KMS-11 (cell line): ENCODE measurements at regions not wholly inside any gene's neighbourhood (a gene's known extent, or its start where the extent isn't known, plus 50 kb on each side); places are given as distances from the start of the nearest gene placed in this dataset.

Experiments
- H2AFZ ChIP-seq: fragments of 200-600 bp; sonication (generic); 2 replicates; pipeline ENCODE4 v1.6.1; 2016; ENCODE audit warnings: antibody characterized with exemption, mixed run types, low read depth
- H3K27ac ChIP-seq: fragments of 200-600 bp; sonication (generic); 2 replicates; pipeline ENCODE4 v1.6.1; 2016; ENCODE audit warnings: mild to moderate bottlenecking, mixed run types
- H3K27me3 ChIP-seq: fragments of 200-600 bp; sonication (generic); 2 replicates; pipeline ENCODE4 v1.6.1; 2017; ENCODE audit warnings: mild to moderate bottlenecking, low read depth, mixed run types, moderate library complexity; ENCODE audit not compliant: insufficient read depth
- H3K36me3 ChIP-seq: fragments of 200-600 bp; sonication (generic); 2 replicates; pipeline ENCODE4 v1.6.1; 2017; ENCODE audit warnings: mild to moderate bottlenecking, mixed run types; ENCODE audit not compliant: insufficient read depth
- H3K4me1 ChIP-seq: fragments of 200-600 bp; sonication (generic); 2 replicates; pipeline ENCODE4 v1.6.1; 2016; ENCODE audit warnings: mild to moderate bottlenecking, low read depth, mixed run types; ENCODE audit not compliant: poor library complexity, severe bottlenecking
- H3K4me2 ChIP-seq: fragments of 200-600 bp; sonication (generic); 2 replicates; pipeline ENCODE4 v1.7.0; 2016; ENCODE audit warnings: mild to moderate bottlenecking, mixed run types
- H3K4me3 ChIP-seq: fragments of 200-600 bp; sonication (generic); IDR thresholded peaks from 2 replicates; pipeline ENCODE4 v1.6.1; 2017; ENCODE audit warnings: low read depth, low read length, mixed read lengths; ENCODE audit not compliant: insufficient read depth
- H3K79me2 ChIP-seq: fragments of 200-600 bp; sonication (generic); 2 replicates; pipeline ENCODE4 v1.6.1; 2016; ENCODE audit warnings: low read depth, mixed run types; ENCODE audit not compliant: insufficient read depth
- H3K9ac ChIP-seq: fragments of 200-600 bp; sonication (generic); 2 replicates; pipeline ENCODE4 v1.6.1; 2016; ENCODE audit warnings: mild to moderate bottlenecking, mixed run types
- H4K20me1 ChIP-seq: fragments of 200-600 bp; sonication (generic); 2 replicates; pipeline ENCODE4 v1.6.1; 2016; ENCODE audit warnings: mild to moderate bottlenecking, mixed run types; ENCODE audit not compliant: insufficient read depth
- TF ChIP-seq, protein P1 (sequence below): fragments of 200-600 bp; sonication (generic); conservative IDR thresholded peaks from 2 replicates; pipeline ENCODE4 v1.6.1; 2017; ENCODE audit warnings: low read depth, mild to moderate bottlenecking, antibody characterized with exemption, low read length, moderate library complexity, mixed read lengths

DNA sequence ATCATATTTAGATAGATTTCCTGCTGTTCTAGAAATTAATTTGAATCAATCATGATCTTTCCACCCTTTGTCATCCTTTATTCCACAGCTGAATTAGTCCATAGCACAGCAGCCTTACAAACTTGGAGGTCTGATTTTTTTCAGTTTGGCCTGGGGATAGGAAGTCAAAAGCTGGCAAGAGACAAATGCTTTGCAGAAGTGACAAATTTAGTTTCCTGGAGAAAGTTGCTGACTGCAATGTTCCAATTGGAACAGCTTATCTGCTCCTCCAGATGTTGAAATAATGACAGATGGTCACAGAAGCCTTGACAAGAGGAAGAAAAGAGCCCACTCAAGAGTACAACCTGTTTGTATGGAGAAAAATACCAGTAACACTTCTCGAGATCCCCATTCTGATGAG is 1276.1 kb upstream of the CDH8 start:
- Histone ChIP-seq H3K9ac (no peak overlapping the region), H3K36me3 (no peaks in the 10 kb centered on the region), H2AFZ (no peak overlapping the region), H3K27me3 (no peaks in the 10 kb centered on the region), H3K4me1 (no peaks in the 10 kb centered on the region), H3K79me2 (no peaks in the 10 kb centered on the region), H3K27ac (no peak overlapping the region), H3K4me3 (no peak overlapping the region), H4K20me1 (no peaks in the 10 kb centered on the region), H3K4me2 (no peak overlapping the region)
- TF ChIP-seq, protein P1, sequence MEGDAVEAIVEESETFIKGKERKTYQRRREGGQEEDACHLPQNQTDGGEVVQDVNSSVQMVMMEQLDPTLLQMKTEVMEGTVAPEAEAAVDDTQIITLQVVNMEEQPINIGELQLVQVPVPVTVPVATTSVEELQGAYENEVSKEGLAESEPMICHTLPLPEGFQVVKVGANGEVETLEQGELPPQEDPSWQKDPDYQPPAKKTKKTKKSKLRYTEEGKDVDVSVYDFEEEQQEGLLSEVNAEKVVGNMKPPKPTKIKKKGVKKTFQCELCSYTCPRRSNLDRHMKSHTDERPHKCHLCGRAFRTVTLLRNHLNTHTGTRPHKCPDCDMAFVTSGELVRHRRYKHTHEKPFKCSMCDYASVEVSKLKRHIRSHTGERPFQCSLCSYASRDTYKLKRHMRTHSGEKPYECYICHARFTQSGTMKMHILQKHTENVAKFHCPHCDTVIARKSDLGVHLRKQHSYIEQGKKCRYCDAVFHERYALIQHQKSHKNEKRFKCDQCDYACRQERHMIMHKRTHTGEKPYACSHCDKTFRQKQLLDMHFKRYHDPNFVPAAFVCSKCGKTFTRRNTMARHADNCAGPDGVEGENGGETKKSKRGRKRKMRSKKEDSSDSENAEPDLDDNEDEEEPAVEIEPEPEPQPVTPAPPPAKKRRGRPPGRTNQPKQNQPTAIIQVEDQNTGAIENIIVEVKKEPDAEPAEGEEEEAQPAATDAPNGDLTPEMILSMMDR: no peak

DNA sequence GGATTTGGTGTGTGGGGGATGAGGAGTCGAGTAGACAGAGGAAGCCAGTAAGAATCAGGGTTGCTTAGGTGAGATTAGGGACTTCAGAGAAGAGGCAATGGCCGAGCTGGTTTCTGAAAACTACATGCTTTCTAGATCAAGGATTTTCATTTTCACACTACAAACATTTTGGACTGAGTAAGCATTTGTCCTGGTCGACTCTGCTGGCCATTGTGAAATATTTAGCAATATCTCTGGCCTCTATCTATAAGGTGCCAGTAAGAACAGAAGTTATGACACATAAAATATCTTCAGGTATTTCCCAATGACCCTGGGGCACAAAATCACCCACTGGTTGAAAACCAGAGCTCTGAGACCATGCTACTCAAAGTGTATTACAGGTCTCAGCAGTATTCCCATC is 1275.1 kb upstream of the CDH8 start:
- TF ChIP-seq, protein P1: no peak
- Histone ChIP-seq H3K36me3 (no peaks in the 10 kb centered on the region), H3K27ac (no peak overlapping the region), H3K4me3 (no peak overlapping the region), H3K9ac (no peak overlapping the region), H3K4me1 (no peaks in the 10 kb centered on the region), H3K79me2 (no peaks in the 10 kb centered on the region), H3K27me3 (no peaks in the 10 kb centered on the region), H2AFZ (no peak overlapping the region), H4K20me1 (no peaks in the 10 kb centered on the region), H3K4me2 (no peak overlapping the region)

DNA sequence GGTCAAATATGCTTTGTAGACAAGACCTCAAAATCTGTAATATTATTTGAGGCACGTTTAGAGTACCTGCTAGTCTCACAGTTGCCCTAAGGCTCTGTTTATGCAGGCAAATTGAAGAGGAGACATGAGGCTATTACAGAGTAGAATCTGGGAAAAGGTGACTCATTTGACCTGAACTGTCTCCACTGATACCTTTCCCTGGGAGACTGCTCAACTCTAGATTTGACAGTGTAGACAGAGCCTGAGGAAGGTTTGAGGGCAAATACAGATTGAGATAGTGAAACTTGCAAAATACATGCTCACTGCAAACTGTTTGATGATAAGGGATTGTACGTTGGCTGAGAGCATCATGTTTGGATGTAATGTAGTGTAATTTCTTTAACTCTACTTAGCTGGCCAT is 1266.6 kb upstream of the CDH8 start:
- Histone ChIP-seq H3K4me3 (no peak overlapping the region), H3K27me3 (no peaks in the 10 kb centered on the region), H2AFZ (no peak overlapping the region), H3K9ac (no peak overlapping the region), H3K4me1 (no peaks in the 10 kb centered on the region), H3K4me2 (no peak overlapping the region), H4K20me1 (no peaks in the 10 kb centered on the region), H3K79me2 (no peaks in the 10 kb centered on the region), H3K27ac (no peak overlapping the region), H3K36me3 (no peaks in the 10 kb centered on the region)
- TF ChIP-seq, protein P1: no peak

DNA sequence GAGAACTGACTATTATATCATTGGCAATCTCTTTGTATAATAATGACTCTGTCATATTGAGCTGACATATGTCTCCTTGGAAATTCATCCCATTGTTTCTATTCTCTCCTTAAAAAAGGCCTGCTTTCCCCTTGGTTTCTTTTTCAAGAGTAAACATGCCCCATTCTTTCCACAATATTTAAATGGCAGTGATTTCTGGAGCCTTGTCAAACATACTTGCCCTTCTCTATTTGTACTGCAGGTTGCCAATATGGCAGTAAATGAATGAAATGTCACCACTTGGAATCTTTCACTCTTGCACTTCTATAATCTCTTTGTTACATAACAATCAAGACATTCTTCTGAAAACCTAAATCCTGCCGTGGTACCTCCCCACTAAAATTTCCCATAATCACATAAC is 1265.1 kb upstream of the CDH8 start:
- H3K4me1 ChIP-seq: no peaks in the 10 kb centered on the region

More for the DNA sequence above, 1265.1 kb upstream of the CDH8 start:
- H3K27me3 ChIP-seq: no peaks in the 10 kb centered on the region
- H4K20me1 ChIP-seq: no peaks in the 10 kb centered on the region
- H3K4me3 ChIP-seq: no peak overlapping the region
- no peak overlapping the region for H3K4me2 ChIP-seq
- no peak overlapping the region for H3K9ac ChIP-seq
- H3K79me2 ChIP-seq: no peaks in the 10 kb centered on the region
- H3K27ac ChIP-seq: no peak overlapping the region
- H3K36me3 ChIP-seq: no peaks in the 10 kb centered on the region
- no peak overlapping the region for H2AFZ ChIP-seq
- TF ChIP-seq, protein P1: no peak
